OCI-LY3 (cell line): ENCODE measurements at regions not wholly inside any gene's neighbourhood (a gene's known extent, or its start where the extent isn't known, plus 50 kb on each side); places are given as distances from the start of the nearest gene placed in this dataset.

Experiments used
- H2AFZ ChIP-seq: fragments of 200-600, 300-600 bp; shearing (Covaris generic); 2 replicates; pipeline ENCODE4 v1.6.0; 2014; ENCODE audit warnings: antibody characterized with exemption, low read depth, low read length
- H3K27ac ChIP-seq: fragments of 200-600, 300-600 bp; sonication (generic); 2 replicates; pipeline ENCODE4 v1.5.1; 2014; ENCODE audit warnings: mild to moderate bottlenecking, low read length, moderate library complexity, mixed read lengths
- H3K27me3 ChIP-seq: fragments of 200-600, 300-600 bp; sonication (generic); 2 replicates; pipeline ENCODE4 v1.6.1; 2014; ENCODE audit warnings: low read depth, low read length, mixed read lengths
- H3K36me3 ChIP-seq: fragments of 200-600, 300-600 bp; sonication (generic); replicated peaks from 2 replicates; pipeline ENCODE3; 2014; ENCODE audit warnings: low read depth, low read length, mixed read lengths
- H3K4me1 ChIP-seq: fragments of 300-600, 200-600 bp; sonication (generic); 2 replicates; pipeline ENCODE4 v1.6.1; 2014; ENCODE audit warnings: low read length, mixed read lengths
- H3K4me2 ChIP-seq: fragments of 200-600, 300-600 bp; sonication (generic); 2 replicates; pipeline ENCODE4 v1.6.1; 2014; ENCODE audit warnings: low read length, mixed read lengths
- H3K4me3 ChIP-seq: fragments of 300-600, 200-600 bp; sonication (generic); 2 replicates; pipeline ENCODE4 v1.5.1; 2014; ENCODE audit warnings: antibody characterized with exemption, mild to moderate bottlenecking, low read length, moderate library complexity
- H3K79me2 ChIP-seq: fragments of 300-600, 200-600 bp; shearing (Covaris generic); 2 replicates; pipeline ENCODE4 v1.6.1; 2014; ENCODE audit warnings: mild to moderate bottlenecking, low read length, mixed read lengths
- H3K9ac ChIP-seq: fragments of 300-600, 200-600 bp; shearing (Covaris generic); 2 replicates; pipeline ENCODE4 v1.6.0; 2014; ENCODE audit warnings: mild to moderate bottlenecking, low read length, moderate library complexity
- H3K9me3 ChIP-seq: fragments of 200-600, 300-600 bp; shearing (Covaris generic); 2 replicates; pipeline ENCODE4 v1.6.1; 2014; ENCODE audit warnings: low read length, mixed read lengths; ENCODE audit not compliant: insufficient read depth
- H4K20me1 ChIP-seq: fragments of 200-600, 300-600 bp; sonication (generic); 2 replicates; pipeline ENCODE4 v1.6.1; 2016; ENCODE audit warnings: low read length, mixed read lengths; ENCODE audit not compliant: insufficient read depth
- CTCF ChIP-seq: fragments of 200-600, 300-600 bp; sonication (generic); IDR thresholded peaks from 2 replicates; pipeline ENCODE4 v1.5.1; 2014; ENCODE audit warnings: antibody characterized with exemption, low read length, low read depth
- EZH2phosphoT487 ChIP-seq: fragments of 200-600 bp; shearing (Covaris generic); IDR thresholded peaks from 2 replicates; pipeline ENCODE4 v1.6.1; 2018; ENCODE audit warnings: antibody characterized with exemption, mixed run types, low read depth

GRCh38 chr3:148333091-148333490 lies 364.6 kb upstream of the AGTR1 start:
- TF ChIP-seq CTCF (no peak), EZH2phosphoT487 (no peak)

GRCh38 chr3:148335612-148336011 lies 362.1 kb upstream of the AGTR1 start:
- 0 out of 2 replicates have a peak, but pooled peaks cover 5% of the 10 kb centered on the region for H3K9me3 ChIP-seq
- H2AFZ ChIP-seq, result no peak overlapping the region
- H3K4me1 ChIP-seq, result peaks cover 13% of the 10 kb centered on the region
- no peak overlapping the region for H3K9ac ChIP-seq
- no peak overlapping the region for H3K4me3 ChIP-seq
- TF ChIP-seq CTCF, result no peak
- TF ChIP-seq EZH2phosphoT487, result no peak
- no peaks in the 10 kb centered on the region for H4K20me1 ChIP-seq
- no peaks in the 10 kb centered on the region for H3K36me3 ChIP-seq
- H3K79me2 ChIP-seq, result no peaks in the 10 kb centered on the region
- H3K27me3 ChIP-seq, result no peaks in the 10 kb centered on the region
- no peak overlapping the region for H3K4me2 ChIP-seq
- H3K27ac ChIP-seq, result no peak overlapping the region

More at GRCh38 chr3:148333091-148333490, 364.6 kb upstream of the AGTR1 start:
- H3K79me2 ChIP-seq, result no peaks in the 10 kb centered on the region
- H3K4me1 ChIP-seq, result peaks cover 19% of the 10 kb centered on the region
- no peak overlapping the region; the same call in 1 of the 2 replicates for H2AFZ ChIP-seq
- H3K9ac ChIP-seq, result no peak overlapping the region
- no peaks in the 10 kb centered on the region for H4K20me1 ChIP-seq
- no peaks in the 10 kb centered on the region for H3K27me3 ChIP-seq
- no peak overlapping the region for H3K4me3 ChIP-seq
- 0 out of 2 replicates have a peak, but pooled peaks cover 2% of the 10 kb centered on the region for H3K9me3 ChIP-seq
- H3K4me2 ChIP-seq, result no peak overlapping the region
- no peaks in the 10 kb centered on the region for H3K36me3 ChIP-seq
- no peak overlapping the region for H3K27ac ChIP-seq

GRCh38 chr3:148343416-148343815 lies 354.3 kb upstream of the AGTR1 start:
- Histone ChIP-seq H3K9ac (no peak overlapping the region), H3K4me1 (no peaks in the 10 kb centered on the region), H3K4me3 (no peak overlapping the region), H4K20me1 (no peaks in the 10 kb centered on the region), H3K27ac (no peak overlapping the region), H3K36me3 (no peaks in the 10 kb centered on the region), H3K27me3 (no peaks in the 10 kb centered on the region), H3K79me2 (no peaks in the 10 kb centered on the region), H2AFZ (no peak overlapping the region), H3K9me3 (0 out of 2 replicates have a peak, but pooled peaks cover 3% of the 10 kb centered on the region), H3K4me2 (no peak overlapping the region)
- TF ChIP-seq EZH2phosphoT487 (no peak), CTCF (no peak)

- H2AFZ ChIP-seq, result no peak overlapping the region
- H3K4me2 ChIP-seq, result no peak overlapping the region
- H3K4me1 ChIP-seq, result no peaks in the 10 kb centered on the region
- H3K9me3 ChIP-seq, result 0 out of 2 replicates have a peak, but pooled peaks cover 3% of the 10 kb centered on the region
- no peaks in the 10 kb centered on the region for H3K36me3 ChIP-seq
- no peak overlapping the region for H3K27ac ChIP-seq
- H3K4me3 ChIP-seq, result no peak overlapping the region
- no peaks in the 10 kb centered on the region for H3K79me2 ChIP-seq
- H3K27me3 ChIP-seq, result no peaks in the 10 kb centered on the region
- H3K9ac ChIP-seq, result no peak overlapping the region
- TF ChIP-seq EZH2phosphoT487 (no peak), CTCF (no peak)
- no peaks in the 10 kb centered on the region for H4K20me1 ChIP-seq
Measured at GRCh38 chr3:148344521-148344920, 353.2 kb upstream of the AGTR1 start.
